HG03520 (cell line): ENCODE measurements at regions not wholly inside any gene's neighbourhood (a gene's known extent, or its start where the extent isn't known, plus 50 kb on each side); places are given as distances from the start of the nearest gene placed in this dataset.
"Not testable (repeated sequence)": the region's sequence is repeated elsewhere in the genome, so short reads cannot be mapped to it uniquely, and the experiment has no call there.

ENCODE experiments used
- ATAC-seq: cut with Tn5 transposase; IDR thresholded peaks from one replicate; pipeline ENCODE4 v1.9.1; 2021; ENCODE audit warnings: mild to moderate bottlenecking, moderate library complexity; ENCODE audit not compliant: unreplicated experiment

- no peak for ATAC-seq
These were observed 123.9 kb upstream of the DUSP10 start for GRCh38 chr1:221865808-221866207.

- no peak for ATAC-seq
These were observed 121.7 kb upstream of the DUSP10 start for GRCh38 chr1:221863635-221864034.

DNA sequence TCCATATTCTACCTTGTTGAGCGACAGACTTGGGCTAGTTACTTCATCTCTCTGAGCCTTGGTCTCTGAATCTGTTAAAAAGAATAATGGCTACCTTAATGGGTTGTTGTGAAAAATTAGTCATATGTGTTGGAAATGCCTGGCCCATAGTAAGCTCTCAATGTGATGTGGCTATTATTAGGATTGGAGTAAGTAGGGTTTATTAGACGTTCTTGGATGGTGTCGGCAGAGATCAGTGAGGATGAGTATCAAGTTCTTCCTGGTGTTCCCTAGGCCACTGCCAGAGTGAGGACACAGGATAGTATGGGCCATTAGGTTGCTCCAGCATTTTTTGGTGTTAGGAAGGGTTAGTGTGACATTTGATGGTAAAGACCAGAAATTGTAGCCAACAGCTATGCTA is 121.1 kb upstream of the DUSP10 start:
- no peak for ATAC-seq

GRCh38 chr1:221858818-221859611 is 117.1 kb upstream of the DUSP10 start:
- ATAC-seq = no peak

GRCh38 chr1:221857094-221857444 is 115.2 kb upstream of the DUSP10 start:
- not testable (repeated sequence) for ATAC-seq

DNA sequence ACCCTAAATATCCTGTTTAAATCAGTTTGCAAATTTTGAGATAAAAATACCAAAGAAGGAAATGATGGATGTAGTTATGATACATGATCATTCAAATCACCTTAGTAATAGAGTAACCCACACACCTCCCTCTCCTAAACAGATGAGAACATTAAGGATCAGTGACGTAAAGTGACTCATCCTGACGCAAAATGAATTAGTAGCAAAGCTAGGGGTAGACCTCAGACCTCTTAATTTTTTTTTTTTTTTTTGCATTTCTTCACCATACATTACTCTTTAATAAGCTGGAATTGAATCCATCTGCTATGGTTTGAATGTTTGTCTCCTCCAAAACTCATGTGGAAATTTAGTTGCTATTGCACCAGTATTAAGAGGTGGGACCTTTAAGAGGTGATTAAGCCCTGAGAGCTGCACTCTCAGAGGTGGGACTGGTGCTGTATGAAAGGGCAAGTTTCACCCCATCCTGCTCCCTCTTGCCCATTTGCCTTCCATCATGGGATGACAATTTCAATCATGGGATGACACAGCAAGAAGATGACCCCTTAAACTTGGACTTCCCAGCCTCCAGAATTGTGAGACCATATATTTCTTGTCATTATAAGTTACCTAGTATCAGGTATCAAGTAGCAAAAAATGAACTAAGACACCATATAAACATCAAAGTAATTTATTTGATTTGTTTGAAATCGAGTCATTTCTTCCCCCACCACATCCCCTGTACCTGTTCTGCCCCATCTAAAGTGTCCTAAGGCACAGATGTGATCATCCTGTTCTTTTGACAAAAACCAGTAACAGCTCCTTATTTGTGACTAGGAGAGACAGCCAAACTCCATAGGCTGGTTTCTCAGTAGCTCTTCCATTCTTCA is 114.6 kb upstream of the DUSP10 start:
- ATAC-seq = no peak

- ATAC-seq = no peak
These were observed 113.3 kb upstream of the DUSP10 start for GRCh38 chr1:221855156-221855555.

- ATAC-seq = no peak
These were observed 109.4 kb upstream of the DUSP10 start for GRCh38 chr1:221851336-221851735.

- ATAC-seq = no peak
These were observed 108.7 kb upstream of the DUSP10 start for GRCh38 chr1:221850470-221851187.

GRCh38 chr1:221849897-221850296 is 108.0 kb upstream of the DUSP10 start:
- ATAC-seq = no peak

DNA sequence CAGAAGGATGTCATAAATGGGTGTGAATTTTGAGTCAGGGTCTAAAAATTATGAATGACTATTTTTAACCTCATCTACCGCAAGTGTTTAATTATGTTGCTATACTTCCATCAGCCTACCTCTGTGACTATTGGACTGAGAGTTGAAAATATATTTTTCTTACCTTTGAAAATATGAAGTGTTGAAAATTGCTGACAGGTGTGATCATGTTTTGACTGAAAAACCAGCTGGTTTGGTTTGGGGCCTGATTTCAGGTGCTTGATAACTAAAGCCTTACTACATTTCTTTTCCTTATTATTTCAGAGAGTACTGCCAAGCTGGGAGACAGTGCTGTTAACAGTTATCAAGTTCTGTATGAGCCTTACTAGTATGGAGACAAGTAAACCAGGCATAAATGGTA is 107.2 kb upstream of the DUSP10 start:
- no peak for ATAC-seq

DNA sequence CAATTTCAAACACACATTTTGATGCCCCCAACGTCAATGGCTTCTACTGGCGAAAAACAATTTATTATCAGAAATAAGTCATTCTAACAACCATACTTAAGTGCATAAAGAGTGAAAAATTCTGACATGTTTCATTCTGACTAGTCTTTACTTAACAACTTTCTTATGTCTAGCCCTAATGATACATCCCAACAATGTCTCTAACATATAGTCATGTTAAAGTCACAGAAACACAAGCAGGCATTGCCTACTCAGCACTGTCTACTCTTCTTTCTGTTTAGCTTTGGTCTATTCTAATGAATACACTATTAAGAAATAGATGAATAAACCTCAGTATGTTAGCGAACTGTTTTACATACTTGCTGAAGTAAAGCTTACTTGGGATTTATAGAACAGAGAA is 105.8 kb upstream of the DUSP10 start:
- no peak for ATAC-seq

DNA sequence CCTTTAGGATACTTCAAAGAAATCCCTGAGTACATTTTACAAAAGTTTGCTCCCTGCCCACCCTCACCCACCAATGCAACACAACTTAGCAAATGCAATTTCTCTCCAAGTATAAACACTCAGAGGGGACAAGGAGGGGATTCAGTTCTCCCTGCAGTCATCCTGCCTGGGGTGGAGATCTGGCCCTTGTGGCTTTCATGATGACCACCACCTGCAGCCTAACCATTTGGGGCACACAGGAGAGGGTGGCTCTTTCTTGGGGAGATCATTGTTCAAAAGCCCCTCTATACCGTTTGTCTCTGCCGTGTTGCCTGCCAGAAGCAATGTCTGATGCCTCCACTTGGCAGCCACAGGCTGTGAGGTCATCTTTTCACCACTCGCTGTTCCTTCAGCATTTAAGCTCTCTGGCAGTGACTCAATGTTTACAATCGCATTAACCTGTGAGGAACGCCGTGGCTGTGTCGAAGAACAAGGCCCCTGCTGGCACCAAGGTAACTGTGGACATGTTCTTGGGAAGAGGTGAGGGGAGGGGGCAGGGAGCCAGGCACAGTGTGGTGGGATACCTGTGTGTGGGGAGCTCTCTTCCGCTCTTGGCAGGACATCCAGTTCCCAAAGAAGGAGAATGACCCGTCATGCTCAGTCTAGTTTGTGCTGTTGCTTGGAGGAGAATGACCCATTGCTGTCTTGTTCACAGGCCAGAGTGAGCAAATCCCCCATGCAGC is 103.9 kb upstream of the DUSP10 start:
- ATAC-seq = no peak

GRCh38 chr1:221841983-221842335 is 100.1 kb upstream of the DUSP10 start:
- no peak for ATAC-seq

GRCh38 chr1:221841251-221841982 is 99.5 kb upstream of the DUSP10 start:
- ATAC-seq = no peak

GRCh38 chr1:221840511-221841243 is 98.8 kb upstream of the DUSP10 start:
- no peak for ATAC-seq

GRCh38 chr1:221839782-221840395 is 98.0 kb upstream of the DUSP10 start:
- ATAC-seq = peak; percentile 78

DNA sequence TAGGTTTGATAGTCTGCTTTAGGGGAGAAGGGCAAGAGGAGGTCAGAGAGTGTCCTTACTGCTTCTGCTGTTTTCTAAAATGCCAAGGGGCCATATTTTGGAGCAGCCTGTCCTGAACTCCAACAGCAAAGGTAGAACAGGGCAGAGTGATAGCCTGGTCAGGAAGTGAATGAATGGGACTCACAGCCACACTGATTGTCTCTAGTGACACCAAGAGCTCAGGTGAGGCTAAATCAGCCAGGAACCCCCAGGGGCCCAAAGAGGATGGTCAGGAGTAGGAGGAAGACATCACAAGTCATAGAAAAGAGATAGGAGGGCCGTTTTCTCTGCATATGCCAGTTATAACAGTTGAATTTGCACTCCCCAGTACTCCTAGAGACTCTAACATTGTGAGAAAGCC is 97.4 kb upstream of the DUSP10 start:
- ATAC-seq = peak; percentile 24

- peak; percentile 39 for ATAC-seq
These were observed 96.0 kb upstream of the DUSP10 start for GRCh38 chr1:221837896-221838295.
